Posterior cingulate gyrus (tissue), 11 donors: ENCODE measurements at regions not wholly inside any gene's neighbourhood (a gene's known extent, or its start where the extent isn't known, plus 50 kb on each side); places are given as distances from the start of the nearest gene placed in this dataset.
"Not testable (repeated sequence)": the region's sequence is repeated elsewhere in the genome, so short reads cannot be mapped to it uniquely, and the experiment has no call there.

Experiments
- DNase-seq, 10 donors: peaks; one replicate each; pipeline versions ENCODE4 v3.0.0 to v3.0.0-alpha.2; 2020 to 2021; ENCODE audit warnings: mixed read lengths in 3 of 10
- intact Hi-C: fragments of 100-400 bp; cut with DNase I; formaldehyde crosslinking; loops from one replicate; pipeline ENCODE4 v1.15.1; 2023

DNA sequence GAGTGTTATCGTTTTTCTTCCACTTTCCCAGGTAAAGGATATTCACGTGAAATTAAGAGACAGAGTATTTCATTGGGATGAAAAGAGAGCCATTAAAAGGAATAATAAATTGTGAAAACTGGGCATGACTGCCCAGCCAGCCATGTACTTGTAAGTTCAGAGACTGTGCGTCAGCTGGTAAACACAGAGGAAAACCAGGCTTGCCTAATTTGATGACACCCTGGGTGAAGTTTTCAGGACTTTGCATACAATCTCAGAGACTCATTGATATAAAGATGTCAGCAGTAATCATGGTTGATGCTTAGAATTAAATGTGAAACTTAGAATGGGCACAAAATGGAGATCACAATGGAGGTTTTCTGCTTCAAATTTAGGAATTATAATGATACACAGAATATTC is 153.5 kb upstream of the ZEB2 start:
- intact Hi-C loops: no loop called here
- no peak for DNase-seq

DNA sequence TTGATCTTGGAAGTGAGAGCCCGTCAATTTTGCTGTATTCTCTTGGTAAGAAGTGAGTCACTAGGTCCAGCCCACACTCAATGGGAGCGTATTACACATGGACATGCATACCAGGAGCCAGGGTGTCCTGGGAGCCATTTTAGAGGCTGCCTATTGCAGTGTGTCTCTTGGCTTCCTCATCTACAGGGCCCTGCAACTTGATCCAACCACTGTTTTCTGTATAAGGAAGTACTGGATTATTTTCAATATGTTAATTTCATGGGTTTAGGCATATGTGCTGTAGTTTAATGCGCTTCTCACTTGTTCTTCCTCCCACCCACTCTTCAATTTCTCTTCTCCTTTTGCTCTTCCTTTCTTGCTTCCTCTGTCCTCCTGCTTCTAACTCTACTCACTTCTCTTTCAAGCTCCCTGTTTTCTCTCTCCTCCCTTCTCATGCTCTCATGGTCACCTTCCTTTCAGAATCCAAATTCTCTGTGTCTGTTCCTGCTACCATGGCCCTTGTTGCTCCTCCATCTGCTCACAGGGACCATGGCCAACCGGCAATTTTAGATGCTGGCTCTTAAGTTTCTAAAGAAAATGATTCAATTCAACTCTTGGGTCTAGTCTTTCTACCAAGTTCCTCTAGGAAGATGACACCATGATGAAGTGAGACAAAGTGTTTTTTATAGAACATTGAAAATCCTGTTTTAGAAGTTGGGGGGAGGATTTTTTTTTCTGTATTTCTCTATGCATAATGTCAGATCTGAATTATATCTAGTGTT is 152.0 kb upstream of the ZEB2 start:
- intact Hi-C loops: no loop called here
- DNase-seq: peak in 3 of 10 donors; percentile 18 to 60 (median 25)

DNA sequence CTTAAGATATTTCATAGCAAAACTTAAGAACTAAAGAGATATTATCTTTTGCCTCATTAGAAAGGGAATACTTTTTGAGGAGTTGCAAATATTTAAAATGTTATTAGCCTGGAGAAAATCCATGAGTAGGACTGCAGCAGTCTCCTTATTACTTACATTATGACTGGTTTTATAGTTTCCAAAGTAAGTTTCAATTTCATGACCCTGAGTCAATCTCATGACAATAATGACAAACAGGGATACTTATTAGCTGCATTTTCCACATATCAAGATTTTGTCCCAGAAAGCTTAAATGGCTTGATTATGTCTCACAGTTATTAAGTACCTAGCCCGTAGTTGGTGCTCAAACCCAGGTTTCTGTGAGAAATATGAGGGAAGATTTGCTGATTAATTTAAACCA is 150.8 kb upstream of the ZEB2 start:
- intact Hi-C loops: no loop called here
- no peak for DNase-seq

DNA sequence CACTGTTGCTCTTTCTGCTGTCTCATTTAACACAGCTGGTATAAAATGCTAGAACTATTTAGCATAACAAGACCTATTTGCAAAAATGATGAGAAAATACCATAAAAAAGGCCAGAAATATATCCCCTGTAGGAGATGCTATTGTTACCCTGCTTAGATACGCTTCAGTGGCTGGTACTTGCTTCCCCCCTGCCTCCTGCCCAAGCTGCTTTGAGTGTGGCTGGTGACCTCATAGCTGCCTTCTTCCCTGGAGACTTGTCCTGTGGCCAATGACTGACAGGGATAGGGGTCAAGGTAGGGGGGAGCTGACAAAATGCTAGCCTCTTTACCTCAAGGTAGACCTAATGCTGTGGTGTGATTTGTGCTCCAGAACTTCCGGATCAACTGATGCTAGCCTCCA is 150.2 kb upstream of the ZEB2 start:
- intact Hi-C loops: no loop called here
- DNase-seq: no peak

DNA sequence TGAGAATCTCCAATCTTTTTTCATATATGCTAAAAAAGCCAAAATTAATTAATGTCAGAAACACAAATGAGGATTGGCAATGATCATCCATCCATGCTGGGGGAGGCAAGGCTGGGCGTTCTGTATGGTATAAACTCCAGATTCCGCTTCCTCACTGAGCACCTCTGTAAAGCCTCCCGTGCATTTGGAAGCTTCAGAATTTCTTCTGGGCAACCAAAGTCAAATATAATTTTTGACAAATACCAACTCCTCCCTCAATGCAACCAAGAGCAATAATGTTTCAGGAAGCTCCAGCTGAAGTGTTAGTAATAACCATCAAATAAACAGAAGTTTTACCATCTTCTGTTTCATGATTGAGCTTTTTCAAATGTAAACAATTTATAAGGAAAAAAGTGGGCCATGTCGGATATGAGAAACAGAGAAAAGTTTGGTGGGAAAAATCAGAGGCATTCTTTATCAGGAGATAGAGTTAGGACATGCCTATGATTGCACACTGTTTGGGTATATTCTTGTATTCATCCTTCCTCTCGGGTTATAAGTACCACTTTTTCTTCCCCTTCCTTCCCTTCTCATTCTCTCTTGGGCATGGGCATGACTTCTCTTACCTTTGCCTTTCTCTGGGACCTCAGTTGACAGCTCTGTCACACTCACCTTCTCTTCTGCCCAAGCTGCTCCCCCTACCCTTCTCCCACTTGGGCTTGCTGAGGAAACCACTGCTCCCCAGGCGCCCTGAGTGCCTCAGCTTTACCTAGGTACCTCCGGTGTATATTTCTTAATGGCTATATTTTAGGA is 149.5 kb upstream of the ZEB2 start:
- no peak for DNase-seq
- intact Hi-C loops: no loop called here

DNA sequence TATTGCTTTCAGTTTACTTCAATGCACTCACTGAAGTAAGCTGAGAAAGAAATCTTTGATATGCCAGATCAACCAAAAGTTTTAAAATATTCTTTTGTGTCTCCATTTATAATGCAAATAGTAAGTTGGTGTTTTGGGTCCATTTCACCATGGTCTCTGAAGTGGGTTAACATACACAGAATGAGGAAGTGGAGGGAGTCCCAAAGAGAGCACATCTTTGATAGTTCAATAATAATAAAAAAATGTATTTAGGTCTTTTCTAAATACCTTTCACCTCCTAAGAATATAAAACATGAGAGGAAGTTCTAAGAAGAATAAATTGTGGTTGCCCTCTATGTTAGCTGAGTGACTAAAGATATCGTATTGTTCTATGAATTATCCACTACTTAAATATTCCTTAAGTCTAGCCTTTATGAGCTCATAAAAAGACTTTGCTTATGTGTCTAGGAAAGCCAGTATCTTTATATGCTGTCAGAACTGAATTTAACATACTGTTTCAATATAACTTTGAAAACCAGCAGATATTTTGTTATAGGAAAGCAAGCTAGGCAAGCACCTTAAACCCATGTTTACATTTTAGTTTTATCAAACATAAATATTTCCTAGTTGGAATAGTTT is 148.7 kb upstream of the ZEB2 start:
- intact Hi-C loops: no loop called here
- no peak for DNase-seq

DNA sequence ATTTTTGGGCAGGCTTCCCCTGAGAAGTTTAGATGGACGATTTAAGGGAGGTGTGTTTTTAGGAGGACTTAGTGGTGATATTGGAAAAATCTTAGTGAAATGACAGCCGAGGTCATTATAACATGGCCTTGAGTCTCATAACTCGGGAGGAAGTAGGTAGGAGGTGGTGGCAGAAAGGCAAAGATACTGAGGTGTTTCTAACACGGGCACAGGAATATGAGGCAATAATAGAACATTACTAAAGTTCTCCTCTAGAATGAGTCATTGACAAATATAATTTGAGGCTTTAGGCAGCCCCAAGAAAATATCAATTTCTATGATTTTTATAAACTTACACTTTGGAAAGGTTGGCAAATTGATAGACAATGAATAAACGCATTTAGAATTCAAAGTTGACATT is 146.1 kb upstream of the ZEB2 start:
- intact Hi-C loops: no loop called here
- no peak for DNase-seq

DNA sequence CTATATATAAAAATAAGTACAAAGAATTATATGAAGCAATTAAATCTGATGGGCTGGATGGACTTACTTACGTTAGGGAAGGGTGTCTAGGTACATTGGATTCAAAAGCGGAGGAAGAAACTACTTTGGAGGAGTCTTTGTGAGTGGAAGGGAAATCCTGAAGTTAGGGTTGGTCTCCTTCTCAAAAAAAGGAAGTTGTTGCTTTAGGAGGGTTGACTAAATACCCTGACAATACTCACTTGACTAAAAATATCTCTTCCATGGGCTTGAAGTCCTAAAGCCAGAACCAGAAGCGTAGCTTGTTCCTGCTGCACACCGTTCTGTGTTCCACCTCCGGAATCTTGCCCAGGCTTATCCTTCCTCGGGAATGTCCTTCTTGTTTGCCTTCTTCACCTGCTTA is 143.3 kb upstream of the ZEB2 start:
- no peak for DNase-seq
- intact Hi-C loops: no loop called here

DNA sequence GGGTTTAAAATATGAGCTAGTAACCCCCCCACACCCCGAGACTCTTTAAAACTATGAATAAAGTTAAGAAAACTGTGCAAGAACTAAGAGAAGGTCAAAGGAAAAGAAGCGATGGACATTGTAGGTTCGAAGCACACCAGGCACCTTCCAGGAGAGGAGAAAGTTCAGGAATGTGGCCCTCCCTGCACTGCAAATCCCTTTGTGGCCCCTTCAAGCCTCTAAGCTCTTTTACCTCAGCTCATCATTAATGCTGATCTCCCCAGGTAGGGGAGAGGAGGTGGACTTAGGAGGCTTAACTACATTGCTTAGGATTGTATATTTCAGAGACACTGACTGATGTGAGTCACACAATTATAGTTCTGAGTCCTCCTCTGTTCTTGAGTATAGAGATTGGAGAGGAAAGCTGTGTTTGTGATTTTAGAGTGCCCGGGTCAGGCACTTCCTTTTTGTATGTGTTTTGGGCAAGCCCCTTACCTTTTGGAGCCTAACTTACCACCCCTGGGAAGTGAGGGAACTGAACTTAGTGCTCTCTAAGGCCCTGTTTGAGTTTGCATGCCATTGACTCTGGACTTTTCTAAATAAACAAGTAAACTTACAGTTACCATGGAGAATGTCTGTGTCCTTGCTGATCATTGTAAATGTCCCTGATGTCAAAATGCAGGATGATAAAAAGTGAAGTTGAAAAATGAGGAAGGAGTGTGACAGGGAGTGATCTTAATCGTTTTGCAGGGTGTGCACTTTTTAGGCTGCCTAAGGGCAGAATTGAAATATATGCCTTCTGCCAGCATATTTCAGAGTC is 140.8 kb upstream of the ZEB2 start:
- intact Hi-C loops: no loop called here
- DNase-seq: no peak

DNA sequence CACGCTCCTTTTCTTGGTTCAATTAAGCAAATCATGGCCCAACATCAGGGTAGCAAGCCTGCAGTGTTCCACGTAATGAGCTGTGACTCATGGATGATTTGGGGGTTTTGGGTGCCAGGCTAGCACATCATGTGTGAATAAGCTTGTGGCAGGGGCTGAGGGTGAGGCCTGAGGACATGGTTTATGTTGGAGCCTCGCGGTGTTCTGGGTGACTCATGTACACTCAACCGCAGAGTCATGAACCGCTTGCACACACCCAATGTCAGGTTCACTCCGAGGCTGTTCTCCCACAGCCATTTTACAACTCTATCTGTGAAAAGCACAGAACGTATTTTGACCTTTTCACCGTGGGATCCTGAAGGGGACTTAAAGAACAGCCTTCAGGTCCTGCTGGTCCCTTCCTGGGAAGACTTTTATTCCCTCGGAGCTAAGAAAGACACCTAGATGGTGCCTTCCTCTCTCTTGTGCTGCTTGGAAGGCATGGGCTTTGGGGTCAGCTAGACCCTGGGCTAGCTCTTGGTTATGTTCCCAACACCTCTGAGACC is 139.9 kb upstream of the ZEB2 start:
- DNase-seq: no peak
- intact Hi-C loops: no loop called here

DNA sequence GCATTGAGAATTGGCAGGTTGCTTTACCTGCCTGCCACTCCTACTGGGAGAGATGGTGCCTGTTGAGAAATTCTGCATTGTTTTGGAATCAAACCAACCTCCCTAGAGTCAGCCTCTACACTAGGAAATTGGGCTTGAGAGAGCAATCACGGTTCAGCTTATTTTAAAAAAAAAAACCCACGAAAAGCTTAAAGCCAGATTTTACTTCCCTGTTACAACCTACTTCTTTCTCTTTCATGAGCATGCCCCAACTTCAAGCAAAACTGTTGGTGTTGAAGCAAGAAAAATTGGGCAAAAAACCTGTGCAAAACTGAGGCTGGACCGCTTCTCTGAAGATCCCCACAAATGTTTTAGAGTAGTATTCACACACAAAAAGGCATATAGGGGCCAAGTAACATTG is 134.6 kb upstream of the ZEB2 start:
- intact Hi-C loops: no loop called here
- no peak for DNase-seq

DNA sequence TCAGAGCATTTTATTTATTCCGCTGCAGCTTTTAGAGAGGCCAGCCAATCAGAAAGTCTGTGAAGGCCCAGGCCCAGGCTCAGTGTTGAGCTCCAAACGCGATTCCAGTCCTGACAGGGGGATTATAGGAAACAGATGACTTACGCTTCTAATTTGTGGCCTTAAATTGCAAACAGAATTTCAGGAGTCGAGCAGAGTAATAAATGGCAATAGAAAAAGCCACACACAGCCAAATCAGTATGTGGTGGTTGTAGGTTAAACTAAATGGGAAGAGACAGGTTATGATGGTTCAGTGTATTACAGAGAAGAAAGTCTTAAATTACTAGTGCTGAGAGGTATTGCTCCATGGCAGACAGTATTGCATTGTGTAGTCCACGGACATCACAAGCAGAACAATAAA is 131.0 kb upstream of the ZEB2 start:
- intact Hi-C loops: no loop called here
- no peak for DNase-seq

DNA sequence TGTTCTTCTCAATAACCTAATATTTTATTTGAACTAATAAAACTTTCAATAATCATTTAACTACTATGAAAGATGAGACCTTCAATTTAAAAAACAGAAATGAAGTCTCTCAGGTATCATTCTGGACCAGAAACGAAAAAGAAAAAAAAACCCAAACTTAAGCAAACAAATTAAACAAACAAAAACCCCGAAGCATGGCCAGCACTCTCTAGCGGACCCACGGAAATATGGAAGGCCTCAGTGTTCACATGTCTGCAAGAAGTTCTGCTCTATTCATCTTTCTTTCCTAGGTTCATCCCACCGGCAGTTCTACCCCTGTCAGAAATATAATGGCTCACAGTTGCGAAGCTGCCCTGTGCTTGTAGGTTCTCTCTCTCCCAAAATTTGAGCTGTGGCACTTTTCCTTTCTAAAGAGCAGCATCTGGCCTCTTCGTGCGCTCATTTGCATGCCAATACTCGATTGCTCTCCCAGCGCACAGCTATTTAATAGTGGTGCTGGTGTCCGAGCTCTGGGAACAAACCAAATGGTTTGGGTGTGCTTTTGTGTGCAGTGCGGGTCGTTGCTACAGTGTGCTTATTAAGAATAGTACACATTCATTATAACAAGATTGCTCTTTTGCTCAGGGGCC is 129.0 kb upstream of the ZEB2 start:
- no peak for DNase-seq
- intact Hi-C loops: no loop called here

DNA sequence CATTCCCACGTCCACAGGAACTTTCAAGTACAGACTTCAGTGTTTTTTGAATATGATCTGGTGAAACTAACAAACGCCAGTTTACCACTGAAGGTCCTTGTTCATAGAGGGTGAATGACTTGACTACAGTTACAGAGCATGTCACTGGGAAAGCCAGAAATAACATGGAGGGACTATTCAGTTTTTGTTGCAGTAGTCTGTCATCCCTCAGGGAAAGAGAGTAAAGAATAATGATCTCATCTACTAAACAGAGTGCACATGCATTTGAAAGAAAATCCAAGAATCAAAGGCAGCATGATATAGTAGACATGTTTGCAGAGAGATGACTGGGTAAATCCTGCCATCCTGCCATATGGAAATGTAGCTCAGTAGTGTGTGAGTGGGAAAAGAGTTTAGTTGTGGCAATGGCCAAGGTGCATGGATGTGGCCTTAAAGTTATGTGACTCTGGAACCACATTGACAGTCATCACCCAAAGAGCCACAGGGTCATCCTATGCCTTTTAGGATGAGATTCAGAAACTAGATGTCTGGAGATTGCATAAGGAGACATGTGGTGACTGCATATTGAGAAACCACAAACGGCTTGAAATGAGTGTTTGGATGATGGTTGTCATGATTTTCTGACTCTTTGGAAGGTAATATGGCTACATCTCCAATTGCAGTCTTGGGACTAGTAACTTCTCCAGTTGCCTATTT is 125.3 kb upstream of the ZEB2 start:
- intact Hi-C loops: no loop called here
- no peak for DNase-seq

DNA sequence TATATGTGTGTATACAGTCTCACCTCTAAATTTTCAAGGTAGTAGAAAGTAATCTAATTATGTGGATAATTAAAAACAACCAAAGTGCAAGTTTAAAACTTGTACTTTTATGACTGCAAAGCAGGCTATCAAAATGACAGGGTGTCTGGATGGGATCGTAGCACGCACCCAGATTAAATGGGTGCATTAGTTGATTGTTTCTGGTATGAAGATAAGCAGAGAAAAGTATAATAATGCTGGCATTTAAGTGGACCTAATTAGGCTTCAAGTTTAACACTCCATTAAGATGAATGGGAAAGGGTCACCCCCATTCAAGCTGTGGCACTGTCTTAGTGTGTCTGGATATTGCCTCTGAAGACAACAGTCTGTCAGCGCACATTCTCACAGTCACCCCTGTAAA is 124.6 kb upstream of the ZEB2 start:
- intact Hi-C loops: no loop called here

DNA sequence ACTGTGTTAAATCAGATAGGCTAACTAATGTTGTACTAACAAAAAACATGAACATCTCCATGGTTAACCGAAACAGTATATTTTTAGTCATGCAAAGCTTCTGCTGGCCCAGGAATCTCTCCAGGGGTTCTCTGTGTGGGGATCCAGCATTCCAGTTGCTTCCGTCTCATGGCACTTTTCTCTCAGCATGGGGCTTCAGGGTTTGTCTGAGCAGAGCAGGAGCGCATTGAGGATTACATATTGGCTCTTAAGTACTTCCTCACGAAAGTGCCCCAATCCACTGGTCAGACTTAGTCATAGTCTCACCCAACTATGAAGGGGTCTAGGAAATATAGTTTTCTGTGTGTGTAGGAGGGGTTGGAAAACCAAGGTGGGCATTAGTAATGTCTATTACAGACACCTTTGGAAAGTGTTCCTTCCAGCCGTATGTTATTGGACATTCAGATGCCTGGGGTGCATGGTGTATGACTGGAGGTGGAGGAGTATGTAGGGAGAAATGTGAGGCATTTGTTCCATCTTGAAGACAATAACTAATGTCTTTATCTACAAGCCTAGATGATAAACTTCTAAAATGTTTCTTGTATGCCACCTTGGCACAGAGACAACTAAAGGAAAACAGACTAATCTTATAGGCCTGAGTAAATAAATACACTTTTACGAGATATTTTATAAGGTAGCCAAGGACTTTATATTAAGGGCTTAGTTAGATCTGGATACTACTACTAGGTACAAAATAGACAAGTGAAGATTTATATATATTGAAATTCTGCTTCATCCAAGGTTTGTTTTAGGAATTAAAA is 123.8 kb upstream of the ZEB2 start:
- intact Hi-C loops: no loop called here

More for the DNA sequence above, 124.6 kb upstream of the ZEB2 start:
- DNase-seq: no peak

DNA sequence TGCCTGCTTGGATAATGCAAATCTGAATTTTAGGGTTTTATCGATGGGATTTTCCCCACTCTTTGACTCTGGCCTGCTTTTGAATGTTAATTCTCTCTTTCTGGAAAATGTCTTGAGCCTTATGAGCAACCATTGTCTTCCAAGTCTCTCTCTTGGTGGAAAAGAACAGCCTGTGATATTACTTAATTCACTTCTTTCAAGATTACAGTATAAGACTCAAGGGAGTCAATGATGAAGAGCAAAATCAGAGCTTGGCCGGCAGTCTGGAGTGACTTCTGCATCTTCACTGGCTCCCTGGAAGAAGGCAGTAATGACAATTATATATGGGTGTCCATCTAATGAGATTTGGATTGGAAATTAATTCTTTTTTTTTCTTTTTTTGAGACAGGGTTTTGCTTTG is 122.9 kb upstream of the ZEB2 start:
- intact Hi-C loops: no loop called here
- no peak for DNase-seq

More for the DNA sequence above, 123.8 kb upstream of the ZEB2 start:
- DNase-seq: no peak

DNA sequence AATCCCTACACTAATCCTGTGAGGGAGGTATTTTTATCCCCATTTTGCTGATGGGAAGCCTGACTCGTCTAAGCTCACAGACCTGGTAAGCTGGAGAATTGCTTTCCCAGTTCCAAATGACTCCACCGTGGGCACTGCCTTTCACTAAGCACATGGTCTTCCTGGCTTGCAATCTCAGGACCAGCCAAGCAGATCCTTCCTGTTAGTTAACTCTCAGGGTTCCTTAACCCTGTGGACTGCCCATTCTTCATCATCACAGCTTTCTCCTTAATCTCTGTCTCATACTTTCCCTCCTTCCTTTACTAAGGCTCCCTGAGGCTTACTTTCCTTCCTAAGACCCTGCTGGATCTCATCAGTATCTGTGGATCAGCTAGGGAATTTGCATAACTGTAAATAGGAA is 122.2 kb upstream of the ZEB2 start:
- no peak for DNase-seq
- intact Hi-C loops: no loop called here

DNA sequence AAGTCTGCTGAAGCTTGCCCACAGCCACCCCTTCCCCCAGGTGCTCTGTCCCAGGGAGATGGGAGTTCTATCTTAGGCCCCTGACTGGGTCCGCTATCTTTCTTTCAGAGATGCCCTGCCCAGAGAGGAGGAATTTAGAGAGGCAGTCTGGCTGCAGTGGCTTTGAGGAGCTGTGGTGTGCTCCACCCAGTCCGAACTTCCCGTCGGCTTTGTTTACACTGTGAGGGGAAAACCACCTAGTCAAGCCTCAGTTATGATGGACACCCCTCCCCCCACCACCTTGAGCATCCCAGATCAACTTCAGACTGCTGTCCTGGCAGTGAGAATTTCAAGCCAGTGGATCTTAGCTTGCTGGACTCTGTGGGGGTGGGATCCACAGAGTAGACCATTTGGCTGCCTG is 118.3 kb upstream of the ZEB2 start:
- intact Hi-C loops, DNase-seq: not testable (repeated sequence)
